Left forelimb (tissue), 1 donor: ENCODE measurements at regions not wholly inside any gene's neighbourhood (a gene's known extent, or its start where the extent isn't known, plus 50 kb on each side); places are given as distances from the start of the nearest gene placed in this dataset.
"Not testable (repeated sequence)": the region's sequence is repeated elsewhere in the genome, so short reads cannot be mapped to it uniquely, and the experiment has no call there.

ENCODE experiments used
- DNase-seq: peaks from one replicate; pipeline ENCODE4 v3.0.0-alpha.2; 2018; ENCODE audit warnings: low spot score

DNA sequence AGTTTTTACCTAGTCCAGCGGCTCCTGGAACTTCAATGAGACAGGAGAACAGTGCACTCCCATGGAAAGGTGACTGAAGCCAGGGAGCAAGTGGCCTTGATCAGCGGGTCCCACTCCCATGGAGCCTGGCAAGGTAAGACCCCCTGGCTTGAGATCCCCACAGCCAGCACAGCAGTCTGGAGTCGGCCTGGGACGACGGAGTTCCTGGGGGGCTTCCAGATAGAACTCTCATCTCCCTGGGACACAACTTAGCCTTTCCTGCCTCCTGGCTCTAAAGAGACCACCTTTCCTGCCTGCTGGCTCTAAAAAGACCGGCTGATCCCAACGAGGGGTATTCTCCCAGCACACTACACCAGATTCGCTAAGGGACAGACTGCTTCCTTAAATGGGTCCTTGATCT, 1279.0 kb upstream of the GOT2 start:
- no peak for DNase-seq

DNA sequence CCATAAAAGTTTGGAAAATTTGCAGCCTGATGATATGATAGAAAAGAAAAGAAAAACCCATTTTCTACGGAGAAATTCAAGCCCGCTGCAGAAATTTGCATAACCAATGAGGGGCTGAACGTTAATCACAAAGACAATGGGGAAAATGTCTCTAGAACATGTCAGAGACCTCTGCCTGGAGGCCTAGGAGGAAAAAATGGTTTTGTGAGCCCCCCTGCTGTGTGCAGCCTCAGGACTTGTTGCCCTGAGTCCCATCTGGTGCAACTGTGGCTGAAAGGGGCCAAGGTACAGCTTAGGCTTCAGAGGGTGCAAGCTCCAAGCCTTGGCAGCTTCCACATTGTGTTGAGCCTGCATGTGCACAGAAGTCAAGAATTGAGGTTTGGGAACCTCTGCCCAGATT, 1267.4 kb upstream of the GOT2 start:
- no peak for DNase-seq

DNA sequence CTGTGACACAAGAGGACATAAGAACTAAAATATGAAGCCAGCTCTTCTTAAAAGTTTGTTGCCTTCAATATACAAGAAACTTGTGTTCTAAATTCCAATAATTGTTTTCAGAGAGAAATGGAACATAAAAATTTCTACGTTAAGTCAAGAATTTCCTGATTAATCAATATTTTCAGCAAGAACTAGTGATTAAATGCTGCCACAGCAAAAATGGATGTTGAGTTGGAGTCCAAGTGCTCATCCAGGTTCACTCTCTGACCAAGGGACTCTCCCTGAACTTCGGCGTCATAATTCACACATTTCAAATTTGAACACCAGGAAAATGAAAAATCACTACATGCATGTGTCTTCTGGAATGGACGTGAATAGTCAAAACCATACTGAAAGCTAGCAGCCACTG, 1263.6 kb upstream of the GOT2 start:
- DNase-seq = no peak

GRCh38 chr16:59993101-59993500, 1259.0 kb upstream of the GOT2 start:
- no peak for DNase-seq

DNA sequence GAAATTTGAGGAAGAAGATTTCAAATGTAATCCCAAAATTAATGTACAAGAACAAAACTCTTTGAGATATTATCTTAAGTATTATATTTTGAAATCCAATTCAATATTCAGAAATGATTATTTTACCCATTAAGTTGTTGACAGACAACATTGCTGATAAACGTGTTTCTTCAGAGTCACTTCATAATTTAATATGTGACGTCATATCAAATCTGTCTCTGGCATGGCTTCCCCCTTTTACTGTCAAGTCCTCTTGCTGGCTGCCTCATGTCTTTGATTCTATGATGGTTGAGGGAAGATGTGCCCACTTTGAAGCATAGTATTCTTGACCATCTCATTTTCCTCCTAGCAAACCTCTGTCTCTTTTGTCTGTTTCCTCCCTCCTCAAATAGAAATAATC, 1257.1 kb upstream of the GOT2 start:
- no peak for DNase-seq

GRCh38 chr16:59988591-59988990, 1254.5 kb upstream of the GOT2 start:
- no peak for DNase-seq

DNA sequence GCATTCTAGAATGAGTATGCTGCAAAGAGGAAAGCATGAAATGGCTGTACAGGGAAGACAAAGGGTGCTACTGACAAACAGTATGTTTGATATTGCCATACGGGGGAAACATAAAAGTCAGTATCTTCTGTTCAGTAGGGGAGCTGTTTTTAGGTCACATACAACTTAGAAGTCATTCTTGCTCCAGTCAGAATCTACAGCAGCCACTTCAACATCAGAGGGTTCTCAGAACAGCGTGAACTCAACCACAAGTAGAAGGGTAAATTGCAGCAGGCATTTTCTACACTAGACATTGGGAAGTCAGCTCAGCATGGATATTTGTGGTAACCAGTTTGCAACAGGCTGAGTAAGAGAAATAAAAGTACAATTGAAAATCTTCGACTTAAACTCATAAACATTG, 1241.8 kb upstream of the GOT2 start:
- no peak for DNase-seq

GRCh38 chr16:59973966-59974365, 1239.8 kb upstream of the GOT2 start:
- DNase-seq = no peak

GRCh38 chr16:59971264-59971663, 1237.1 kb upstream of the GOT2 start:
- no peak for DNase-seq

DNA sequence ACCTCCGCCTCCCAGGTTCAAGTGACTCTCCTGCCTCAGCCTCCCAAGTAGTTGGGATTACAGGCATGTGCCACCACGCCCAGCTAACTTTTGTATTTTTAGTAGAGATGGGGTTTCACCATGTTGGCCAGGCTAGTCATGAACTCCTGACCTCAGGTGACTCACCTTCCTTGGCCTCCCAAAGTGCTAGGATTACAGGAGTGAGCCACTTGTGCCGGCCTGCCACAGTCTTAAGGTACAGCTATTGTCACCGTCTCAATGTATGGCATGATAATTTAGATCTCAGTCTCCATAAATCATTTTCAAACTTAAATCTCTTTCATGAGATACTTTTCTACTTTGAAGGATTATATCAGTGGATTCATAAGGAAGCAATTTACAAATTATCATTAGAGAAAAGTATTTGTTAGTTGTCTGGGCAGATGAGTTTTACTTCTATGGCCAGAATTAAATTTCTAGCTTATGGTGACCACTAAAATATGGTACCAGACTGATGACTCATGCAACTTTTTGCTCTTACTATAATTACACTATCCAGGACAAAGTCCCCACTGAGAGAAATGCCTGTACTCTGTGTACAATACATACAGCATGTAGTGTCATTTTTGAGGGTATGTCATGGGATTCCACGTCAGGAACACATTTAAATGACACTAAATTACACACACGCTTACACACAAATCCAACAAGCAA, 1230.3 kb upstream of the GOT2 start:
- no peak for DNase-seq

GRCh38 chr16:59959311-59959710, 1225.2 kb upstream of the GOT2 start:
- no peak for DNase-seq

- no peak for DNase-seq
Observed at GRCh38 chr16:59950431-59950830, 1216.3 kb upstream of the GOT2 start.

GRCh38 chr16:59944041-59944440, 1209.9 kb upstream of the GOT2 start:
- DNase-seq = not testable (repeated sequence)

GRCh38 chr16:59941594-59941993, 1207.5 kb upstream of the GOT2 start:
- no peak for DNase-seq

GRCh38 chr16:59920054-59920453, 1185.9 kb upstream of the GOT2 start:
- no peak for DNase-seq

DNA sequence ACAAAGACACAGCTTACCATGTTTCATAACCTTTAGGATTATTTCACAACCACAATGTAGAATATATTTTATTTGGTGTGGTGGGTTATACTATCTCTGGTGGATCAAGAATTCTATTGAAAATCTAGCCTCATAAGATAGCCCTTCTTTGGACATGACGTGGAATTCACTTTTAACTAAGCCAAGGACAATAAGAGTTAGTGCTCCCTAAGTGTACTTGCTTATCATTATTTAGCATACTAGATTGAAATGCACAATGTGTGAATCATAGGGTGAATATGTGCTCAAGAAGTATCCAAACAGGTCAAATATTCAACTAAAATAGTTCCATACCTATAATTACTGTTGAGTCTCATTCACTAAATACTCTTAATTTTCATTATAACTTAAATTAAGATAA, 1179.5 kb upstream of the GOT2 start:
- DNase-seq = no peak

DNA sequence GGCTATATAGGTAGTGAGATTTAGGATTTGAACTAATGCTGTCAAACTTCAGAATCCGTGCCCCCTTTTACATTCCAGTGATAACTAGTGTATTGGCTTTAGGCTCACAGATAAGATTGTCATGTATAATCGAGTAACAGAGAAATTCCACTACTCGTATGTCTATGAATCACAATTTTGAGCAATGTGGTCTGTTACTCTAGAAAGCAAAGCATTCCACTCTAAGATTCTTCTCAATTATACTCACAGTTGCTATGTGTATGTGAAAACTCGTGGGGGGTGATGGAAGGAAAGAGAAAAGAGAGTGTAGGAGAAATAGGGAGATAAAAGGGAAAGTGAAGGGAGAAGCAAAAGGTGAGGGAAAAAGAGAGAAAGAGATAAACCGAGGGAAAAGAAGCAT, 1175.1 kb upstream of the GOT2 start:
- no peak for DNase-seq

DNA sequence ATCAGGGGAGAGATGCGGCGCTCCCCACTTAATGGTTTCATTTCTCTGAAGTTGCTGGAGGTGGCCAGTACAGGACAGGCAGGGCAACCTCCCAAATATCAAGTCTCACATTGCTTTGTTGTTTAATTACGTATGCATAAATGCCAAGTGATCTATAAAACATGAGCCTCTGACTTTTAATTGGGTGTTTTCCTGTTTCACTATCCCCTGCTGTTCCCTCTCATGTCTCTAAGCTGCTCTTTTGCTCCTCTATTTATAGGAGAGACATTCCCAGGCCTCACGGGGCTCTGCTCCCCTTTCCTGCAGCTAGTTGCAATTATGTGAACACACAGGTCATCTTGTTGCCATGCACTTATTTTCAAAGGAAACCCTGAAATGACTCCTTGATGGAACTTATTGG, 1173.5 kb upstream of the GOT2 start:
- DNase-seq = no peak

- no peak for DNase-seq
Observed at GRCh38 chr16:59905606-59906005, 1171.5 kb upstream of the GOT2 start.

GRCh38 chr16:59905131-59905530, 1171.0 kb upstream of the GOT2 start:
- DNase-seq = no peak

DNA sequence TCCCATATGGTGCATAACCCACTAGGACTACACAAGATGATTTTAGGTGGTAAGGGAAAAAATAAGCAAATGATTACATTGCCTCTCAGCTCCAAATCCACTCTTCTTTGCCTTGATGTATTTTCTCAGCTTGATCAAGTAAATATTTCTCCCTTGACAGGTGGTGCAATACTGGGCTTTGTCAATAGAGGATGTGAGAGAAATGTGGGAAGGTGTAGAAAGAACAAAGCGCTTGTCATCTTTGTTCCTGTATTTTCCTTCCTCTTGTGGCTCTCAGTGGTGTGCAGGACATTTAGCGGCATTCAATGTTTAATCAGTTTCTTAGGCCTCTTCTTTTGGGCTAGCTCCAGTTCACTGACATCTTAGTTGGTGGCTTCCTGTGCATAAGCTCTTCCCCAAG, 1165.8 kb upstream of the GOT2 start:
- DNase-seq = no peak

GRCh38 chr16:59892376-59892775, 1158.3 kb upstream of the GOT2 start:
- DNase-seq = no peak

GRCh38 chr16:59887856-59888255, 1153.7 kb upstream of the GOT2 start:
- DNase-seq = no peak

DNA sequence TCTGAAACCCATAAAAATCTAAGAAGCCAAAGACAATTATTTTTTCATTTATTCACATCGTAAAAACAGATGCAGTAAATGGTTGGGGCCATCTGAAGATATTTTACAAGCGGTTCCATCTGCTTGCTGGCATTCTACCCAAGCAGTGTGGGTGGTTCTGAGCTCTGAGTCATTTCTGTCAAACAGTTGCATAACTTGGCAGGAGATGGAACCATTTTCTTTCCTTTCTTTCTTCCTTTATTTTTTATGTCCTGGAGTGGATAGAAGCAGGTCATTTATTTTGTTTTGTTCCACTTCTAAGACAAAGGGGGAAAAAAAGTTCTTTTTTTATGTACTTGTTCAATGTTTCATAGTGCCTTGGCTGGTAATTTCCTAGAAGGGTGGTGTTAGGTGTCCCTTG, 1151.9 kb upstream of the GOT2 start:
- peak; percentile 72 for DNase-seq

- DNase-seq = no peak
Observed at GRCh38 chr16:59881376-59881775, 1147.3 kb upstream of the GOT2 start.
